Liver (tissue), 7 donors: ENCODE measurements at regions not wholly inside any gene's neighbourhood (a gene's known extent, or its start where the extent isn't known, plus 50 kb on each side); places are given as distances from the start of the nearest gene placed in this dataset.

Source experiments
- DNase-seq: peaks from one replicate; pipeline ENCODE4 v3.0.0-alpha.2; 2017; ENCODE audit warnings: low spot score
- H3K27ac ChIP-seq, 2 donors: one replicate each; pipeline ENCODE4 v1.7.0; 2013; ENCODE audit warnings: inconsistent platforms in 2 of 2, low read length in 2 of 2, control low read depth in 1 of 2, low read depth in 1 of 2, mild to moderate bottlenecking in 1 of 2
- H3K27me3 ChIP-seq, 4 donors: one replicate each; pipeline versions ENCODE4 v1.6.1 to v1.7.0; 2013; ENCODE audit warnings: low read length in 3 of 4, inconsistent platforms in 1 of 4, mild to moderate bottlenecking in 1 of 4, moderate library complexity in 1 of 4; ENCODE audit not compliant: control insufficient read depth in 4 of 4, insufficient read depth in 4 of 4
- H3K36me3 ChIP-seq, 4 donors: one replicate each; pipeline versions ENCODE4 v1.6.1 to v1.7.0; 2013; ENCODE audit warnings: low read length in 3 of 4, mild to moderate bottlenecking in 3 of 4, low read depth in 1 of 4, moderate library complexity in 1 of 4; ENCODE audit not compliant: control insufficient read depth in 4 of 4, insufficient read depth in 3 of 4
- H3K4me1 ChIP-seq, 4 donors: one replicate each; pipeline versions ENCODE4 v1.6.1 to v1.7.0; 2013; ENCODE audit warnings: low read length in 3 of 4, mild to moderate bottlenecking in 3 of 4, moderate library complexity in 1 of 4; ENCODE audit not compliant: control insufficient read depth in 4 of 4, insufficient read depth in 4 of 4
- H3K4me3 ChIP-seq, 3 donors: one replicate each; pipeline versions ENCODE4 v1.6.1 to v1.7.0; 2013; ENCODE audit warnings: low read length in 3 of 3, control low read depth in 1 of 3, low read depth in 1 of 3, mild to moderate bottlenecking in 1 of 3
- H3K9ac ChIP-seq, 2 donors: one replicate each; pipeline ENCODE4 v1.7.0; 2013; ENCODE audit warnings: low read length in 2 of 2, mild to moderate bottlenecking in 2 of 2, moderate library complexity in 2 of 2, control low read depth in 1 of 2, low read depth in 1 of 2
- H3K9me3 ChIP-seq, 4 donors: one replicate each; pipeline versions ENCODE4 v1.6.1 to v1.7.0; 2013; ENCODE audit warnings: low read length in 3 of 4; ENCODE audit not compliant: control insufficient read depth in 4 of 4
- ATF3 ChIP-seq: IDR thresholded peaks from 2 replicates; pipeline ENCODE4 v1.6.1; 2016; ENCODE audit warnings: antibody characterized with exemption
- EGR1 ChIP-seq, 2 donors: IDR thresholded peaks; 2 replicates each; pipeline ENCODE4 v1.6.1; 2016 to 2018; ENCODE audit warnings: antibody characterized with exemption in 2 of 2, low read depth in 2 of 2
- FOXA1 ChIP-seq: IDR thresholded peaks from 2 replicates; pipeline ENCODE4 v1.6.1; 2016; ENCODE audit warnings: antibody characterized with exemption
- FOXA2 ChIP-seq: IDR thresholded peaks from 2 replicates; pipeline ENCODE4 v1.6.1; 2016; ENCODE audit warnings: antibody characterized with exemption
- HNF4A ChIP-seq, 2 donors: conservative IDR thresholded peaks; 2 replicates each; pipeline ENCODE4 v1.6.1; 2016; ENCODE audit warnings: antibody characterized with exemption in 2 of 2, mild to moderate bottlenecking in 2 of 2
- HNF4G ChIP-seq: IDR thresholded peaks from 2 replicates; pipeline ENCODE4 v1.6.1; 2016; ENCODE audit warnings: antibody characterized with exemption
- NR2F2 ChIP-seq: IDR thresholded peaks from 2 replicates; pipeline ENCODE4 v1.6.1; 2016; ENCODE audit warnings: antibody characterized with exemption
- RAD21 ChIP-seq, 2 donors: IDR thresholded peaks; 2 replicates each; pipeline ENCODE4 v1.6.1; 2016; ENCODE audit warnings: antibody characterized with exemption in 2 of 2, mild to moderate bottlenecking in 2 of 2
- REST ChIP-seq: IDR thresholded peaks from 2 replicates; pipeline ENCODE4 v1.6.1; 2016; ENCODE audit warnings: antibody characterized with exemption, mild to moderate bottlenecking
- RXRA ChIP-seq, 2 donors: IDR thresholded peaks; 2 replicates each; pipeline ENCODE4 v1.6.1; 2017 to 2018; ENCODE audit warnings: antibody characterized with exemption in 2 of 2, mild to moderate bottlenecking in 1 of 2
- SP1 ChIP-seq: IDR thresholded peaks from 2 replicates; pipeline ENCODE4 v1.6.1; 2018; ENCODE audit warnings: antibody characterized with exemption, mild to moderate bottlenecking
- TAF1 ChIP-seq: conservative IDR thresholded peaks from 2 replicates; pipeline ENCODE4 v1.6.1; 2016; ENCODE audit warnings: antibody characterized with exemption, mild to moderate bottlenecking
- YY1 ChIP-seq: IDR thresholded peaks from 2 replicates; pipeline ENCODE4 v1.6.1; 2016; ENCODE audit warnings: antibody characterized with exemption, mild to moderate bottlenecking
- WGBS: extraction: QIAGEN DNeasy Blood & Tissue Kit; methylation state at CpG from one replicate; pipeline ENCODE4 v1.1.7; 2013; 5-methylcytosine and 5-hydroxymethylcytosine counted together
- donor health status: healthy.
- donor health status: healthy.
- donor health status: healthy.
- donor health status: healthy.

GRCh38 chr2:235295831-235296230, 198.0 kb upstream of the AGAP1 start:
- Histone ChIP-seq H3K4me1 (no peaks in the 10 kb centered on the region), H3K27me3 (no peaks in the 10 kb centered on the region), H3K36me3 (no peaks in the 10 kb centered on the region), H3K9me3 (no peaks in the 10 kb centered on the region), H3K9ac (no peak overlapping the region), H3K4me3 (no peak overlapping the region), H3K27ac (no peak overlapping the region)
- WGBS = 82% methylated on average over 4 of the region's 4 CpGs
- no peak for DNase-seq
- TF ChIP-seq TAF1 (no peak), FOXA2 (no peak), HNF4G (no peak), RXRA (IDR thresholded peaks at IDR 0.05) (no peak), ATF3 (no peak)

- H3K27ac ChIP-seq = no peak overlapping the region
- no peak for DNase-seq
- WGBS = 79% methylated on average over 16 of the region's 16 CpGs
These were observed 193.3 kb upstream of the AGAP1 start for GRCh38 chr2:235300368-235301201.

GRCh38 chr2:235301202-235302076, 192.4 kb upstream of the AGAP1 start:
- DNase-seq = no peak
- Histone ChIP-seq H3K27ac (no peak overlapping the region), H3K9ac (no peak overlapping the region), H3K36me3 (no peaks in the 10 kb centered on the region), H3K27me3 (peaks cover 0 to 8% (median 0%) of the 10 kb centered on the region in 4 donors), H3K4me3 (no peak overlapping the region), H3K9me3 (no peaks in the 10 kb centered on the region), H3K4me1 (no peaks in the 10 kb centered on the region)
- 75% methylated on average over 7 of the region's 7 CpGs for WGBS
- no peak for TF ChIP-seq EGR1 (IDR thresholded peaks at IDR 0.05; ENCODE audit: low read depth in 2 of 2)
- no peak for TF ChIP-seq TAF1
- TF ChIP-seq SP1 = no peak
- no peak for TF ChIP-seq YY1
- TF ChIP-seq REST = no peak
- no peak for TF ChIP-seq ATF3
- no peak for TF ChIP-seq RXRA (IDR thresholded peaks at IDR 0.05)
- TF ChIP-seq NR2F2 = no peak
- no peak for TF ChIP-seq HNF4A (conservative IDR thresholded peaks at IDR 0.05)
- TF ChIP-seq RAD21 (IDR thresholded peaks at IDR 0.05) = no peak

More at GRCh38 chr2:235300368-235301201, 193.3 kb upstream of the AGAP1 start:
- no peaks in the 10 kb centered on the region for H3K36me3 ChIP-seq
- H3K27me3 ChIP-seq = peaks cover 0 to 5% (median 0%) of the 10 kb centered on the region in 4 donors
- no peak overlapping the region for H3K9ac ChIP-seq
- no peaks in the 10 kb centered on the region for H3K4me1 ChIP-seq
- TF ChIP-seq RXRA (IDR thresholded peaks at IDR 0.05) = no peak
- no peak for TF ChIP-seq HNF4G
- TF ChIP-seq SP1 = no peak
- TF ChIP-seq FOXA2 = no peak
- TF ChIP-seq FOXA1 = no peak
- no peak for TF ChIP-seq HNF4A (conservative IDR thresholded peaks at IDR 0.05)
- H3K4me3 ChIP-seq = no peak overlapping the region
- no peaks in the 10 kb centered on the region for H3K9me3 ChIP-seq
